C4-2B (cell line): ENCODE measurements at regions not wholly inside any gene's neighbourhood (a gene's known extent, or its start where the extent isn't known, plus 50 kb on each side); places are given as distances from the start of the nearest gene placed in this dataset.

ENCODE experiments used
- CTCF ChIP-seq: fragments of 450-650 bp; conservative IDR thresholded peaks from 2 replicates; pipeline ENCODE4 v1.5.1; 2017; ENCODE audit warnings: mild to moderate bottlenecking
- ZFX ChIP-seq: fragments of 450-650 bp; IDR thresholded peaks from 2 replicates; pipeline ENCODE4 v1.6.1; 2017

DNA sequence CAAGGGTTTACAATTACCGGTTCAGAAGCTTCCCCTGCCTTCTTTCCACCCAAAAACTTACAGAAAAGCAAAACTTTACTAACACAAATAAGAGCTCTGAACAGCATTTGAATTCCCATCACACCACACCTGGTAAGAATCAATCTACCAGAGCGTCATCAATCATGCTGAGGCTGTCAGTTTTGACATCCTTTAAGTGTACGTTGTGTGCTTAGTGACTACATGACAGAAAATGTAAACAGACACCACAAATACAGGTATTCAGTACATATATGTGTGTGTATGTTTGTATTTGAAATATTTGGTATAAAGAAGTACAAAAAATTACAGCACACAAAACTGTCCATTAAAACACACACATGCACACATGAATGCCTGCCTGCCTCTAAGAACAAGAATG, 523.5 kb downstream of the TMEM182 start:
- TF ChIP-seq CTCF (no peak), ZFX (no peak)
